NCI-H1417 (cell line): ENCODE measurements at regions not wholly inside any gene's neighbourhood (a gene's known extent, or its start where the extent isn't known, plus 50 kb on each side); places are given as distances from the start of the nearest gene placed in this dataset.

Experiments
- DNase-seq, 3 experiments: peaks; one replicate each; lab custom pipeline; 2025; lab: John Stamatoyannopoulos, UW

DNA sequence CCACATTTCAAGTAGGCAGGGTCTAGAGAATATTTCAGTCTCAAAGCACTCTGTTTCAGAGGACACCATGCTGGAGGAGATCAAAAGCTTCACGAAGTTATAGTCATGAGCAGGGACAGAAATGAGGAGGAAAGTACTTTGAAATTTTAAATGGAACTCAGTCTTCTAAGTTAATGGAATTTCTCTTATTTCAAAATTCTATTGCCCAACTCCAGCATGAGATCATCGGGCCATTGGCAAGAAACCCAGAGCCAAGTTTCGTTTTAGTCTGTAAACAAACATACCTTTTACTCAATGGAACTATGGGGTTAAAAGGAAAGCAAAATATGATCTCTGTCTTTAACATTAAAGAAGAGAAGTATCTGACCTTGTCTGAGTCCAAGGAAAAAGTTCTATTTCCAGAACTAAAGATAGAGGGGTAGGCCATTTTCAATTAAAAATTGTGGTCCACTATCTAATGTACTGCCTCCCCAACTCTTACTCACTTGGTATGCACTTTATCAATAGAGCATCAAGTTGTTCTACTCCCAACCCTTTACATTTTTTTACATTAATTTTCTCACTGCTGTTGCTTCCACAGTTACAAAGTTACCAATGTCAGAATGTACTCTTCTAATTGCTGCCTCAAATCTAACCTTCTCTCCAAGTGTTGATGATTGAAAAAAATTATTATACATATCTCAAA is 235.3 kb upstream of the NRSN1 start:
- no peak for DNase-seq

GRCh38 chr6:23905133-23905815 is 220.7 kb upstream of the NRSN1 start:
- no peak for DNase-seq

DNA sequence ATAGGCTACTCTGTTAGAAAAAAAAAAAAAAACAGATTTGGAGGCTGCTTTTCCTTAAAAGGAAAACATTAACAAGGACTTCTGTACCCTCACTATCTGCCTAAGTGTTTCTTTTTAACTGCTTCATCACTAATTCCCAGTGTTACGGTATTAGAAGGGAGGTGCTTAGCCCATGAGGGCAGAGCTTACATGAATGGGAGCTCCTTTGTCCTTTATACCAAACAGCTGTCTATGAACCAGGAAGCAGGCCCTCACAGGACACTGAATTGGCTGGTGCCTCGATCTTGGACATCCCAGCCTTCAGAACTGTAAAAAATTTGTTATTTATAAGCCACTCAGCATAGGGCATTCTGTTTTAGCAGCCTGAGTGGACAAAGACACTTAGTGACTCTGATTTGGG is 215.6 kb upstream of the NRSN1 start:
- no peak for DNase-seq

DNA sequence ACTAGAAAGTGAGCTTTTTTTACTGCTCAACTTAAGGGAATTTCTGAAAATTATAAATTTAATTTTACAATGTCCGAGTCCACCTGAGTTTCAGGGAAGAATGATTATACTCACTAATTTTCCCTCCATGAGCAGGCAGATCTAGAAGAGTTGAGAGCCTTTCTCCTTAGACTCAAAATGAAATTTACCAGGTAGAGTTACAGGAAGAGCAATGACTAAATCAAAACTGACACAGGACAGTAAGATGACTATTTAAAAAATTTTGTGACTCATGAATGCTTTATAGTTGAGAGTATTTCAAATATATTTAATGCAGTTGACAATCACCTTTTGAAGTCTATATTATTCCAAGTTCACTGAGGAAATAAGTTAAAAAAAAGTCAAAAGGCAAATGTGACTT is 198.1 kb upstream of the NRSN1 start:
- DNase-seq, result no peak

DNA sequence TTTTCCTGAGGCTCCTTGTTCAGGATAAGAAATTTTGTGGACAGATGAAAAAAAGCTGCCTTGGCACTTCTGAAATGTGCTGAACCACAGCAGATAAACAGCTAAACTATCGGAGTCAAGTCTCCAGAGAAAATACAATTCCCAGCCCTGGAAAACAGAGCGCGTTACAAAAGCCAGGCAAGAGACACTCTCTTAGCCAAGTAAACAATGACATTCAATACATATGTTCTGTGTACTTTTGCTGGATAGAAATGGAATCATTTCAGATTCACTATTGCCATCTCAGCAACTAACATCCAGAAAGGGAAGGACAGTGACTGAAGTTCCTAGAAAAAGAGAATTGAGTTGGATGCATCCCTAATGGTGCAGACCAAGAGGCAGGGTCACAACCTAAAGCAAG is 196.8 kb upstream of the NRSN1 start:
- no peak for DNase-seq

- no peak for DNase-seq
Observed at GRCh38 chr6:23940466-23940865, 185.5 kb upstream of the NRSN1 start.

- DNase-seq, result no peak
Observed at GRCh38 chr6:23951691-23952090, 174.3 kb upstream of the NRSN1 start.

DNA sequence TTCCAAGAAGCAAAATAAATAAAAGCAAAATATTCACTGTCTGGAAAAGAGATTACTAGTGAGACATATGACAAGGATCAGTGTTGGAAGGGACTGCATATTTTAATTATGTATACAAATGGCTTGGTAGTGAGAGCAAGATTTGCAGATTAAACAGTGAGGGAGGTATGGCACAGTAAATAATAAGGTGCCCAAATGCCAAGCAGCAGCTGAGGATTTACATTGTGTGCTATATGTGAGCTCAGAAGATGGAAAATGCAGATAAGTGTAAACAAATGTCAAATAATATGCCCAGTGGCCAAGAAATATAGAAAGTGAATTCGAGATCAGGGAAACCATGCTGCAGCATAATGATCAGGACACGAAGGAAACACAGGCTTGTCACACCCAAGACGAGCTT is 173.8 kb upstream of the NRSN1 start:
- no peak for DNase-seq

GRCh38 chr6:23953976-23954375 is 172.0 kb upstream of the NRSN1 start:
- no peak for DNase-seq

- no peak for DNase-seq
Observed at GRCh38 chr6:23957017-23957416, 169.0 kb upstream of the NRSN1 start.

DNA sequence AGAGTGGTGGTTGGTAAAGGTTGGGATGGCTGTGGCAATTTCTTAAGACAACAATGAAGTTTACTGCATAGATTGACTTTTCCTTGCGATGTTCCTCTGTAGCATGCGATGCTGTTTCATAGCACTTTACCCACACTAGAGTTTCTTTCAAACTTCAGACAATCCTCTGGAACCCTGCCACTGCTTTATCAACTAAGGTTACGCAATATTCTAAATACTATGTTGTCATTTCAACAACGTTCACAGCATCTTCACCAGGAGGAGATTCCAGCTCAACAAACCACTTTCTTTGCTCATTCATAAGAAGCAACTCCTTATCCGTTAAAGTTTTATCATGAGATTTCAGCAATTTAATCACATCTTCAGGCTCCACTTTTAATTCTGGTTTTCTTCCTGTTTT is 161.2 kb upstream of the NRSN1 start:
- no peak for DNase-seq

DNA sequence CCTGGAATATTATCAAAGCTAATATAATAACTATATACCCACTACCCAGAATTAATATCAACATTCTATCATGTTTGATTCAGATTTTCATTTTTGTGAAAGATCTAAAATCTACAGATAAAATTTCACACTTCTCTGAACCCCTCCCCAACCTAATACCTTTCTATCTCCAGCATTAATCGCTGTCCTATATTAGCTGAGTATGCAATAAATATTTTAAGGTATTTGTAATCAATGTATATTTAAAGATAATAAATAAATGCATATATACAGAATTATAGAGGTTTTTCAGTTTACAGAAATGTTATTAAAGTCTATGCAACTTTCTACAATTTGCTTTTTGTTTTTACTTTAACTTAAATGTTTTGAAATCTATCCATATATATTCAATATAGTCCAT is 156.7 kb upstream of the NRSN1 start:
- no peak for DNase-seq

- no peak for DNase-seq
Observed at GRCh38 chr6:23977706-23978105, 148.3 kb upstream of the NRSN1 start.

- DNase-seq, result no peak
Observed at GRCh38 chr6:23980965-23981364, 145.1 kb upstream of the NRSN1 start.

DNA sequence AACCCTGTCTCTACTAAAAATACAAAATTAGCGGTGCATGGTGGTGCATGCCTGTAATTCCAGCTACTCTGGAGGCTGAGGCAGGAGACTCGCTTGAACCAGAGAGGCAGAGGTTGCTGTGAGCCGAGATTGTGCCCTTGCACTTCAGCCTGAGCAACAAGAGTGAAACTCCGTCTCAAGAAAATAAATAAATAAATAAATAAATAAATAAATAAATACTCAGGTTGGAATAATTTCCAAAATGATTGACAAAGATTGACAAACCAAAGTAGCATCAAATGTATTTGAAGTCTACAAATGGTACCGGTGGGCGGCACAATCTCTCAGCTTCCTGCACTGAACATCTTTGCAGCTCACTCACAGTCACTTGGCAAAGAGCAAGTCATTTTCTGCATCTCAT is 144.1 kb upstream of the NRSN1 start:
- no peak for DNase-seq

DNA sequence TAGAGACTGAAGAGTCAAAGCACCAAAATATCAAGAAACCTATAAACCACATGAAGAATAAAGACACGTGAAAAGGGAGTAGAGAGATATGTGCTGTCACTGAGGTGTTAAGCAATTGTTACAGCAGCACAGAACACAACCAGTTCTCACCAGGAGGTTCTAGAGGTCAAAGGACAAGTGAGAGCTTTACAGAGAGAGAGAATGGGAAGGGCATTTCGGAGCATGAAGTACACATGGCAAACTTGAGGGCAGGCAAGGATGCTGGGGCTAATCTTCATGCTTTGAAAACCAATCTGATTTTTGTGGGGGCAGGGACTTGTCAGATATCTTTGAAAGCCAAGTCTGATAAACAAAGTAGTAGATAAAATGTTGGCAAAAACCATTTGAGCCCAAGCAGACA is 142.3 kb upstream of the NRSN1 start:
- DNase-seq, result no peak

GRCh38 chr6:23985015-23985414 is 141.0 kb upstream of the NRSN1 start:
- no peak for DNase-seq

- peak in 2 of 3 experiments; percentile 36 to 91 for DNase-seq
Observed at GRCh38 chr6:23989885-23990533, 136.0 kb upstream of the NRSN1 start.

DNA sequence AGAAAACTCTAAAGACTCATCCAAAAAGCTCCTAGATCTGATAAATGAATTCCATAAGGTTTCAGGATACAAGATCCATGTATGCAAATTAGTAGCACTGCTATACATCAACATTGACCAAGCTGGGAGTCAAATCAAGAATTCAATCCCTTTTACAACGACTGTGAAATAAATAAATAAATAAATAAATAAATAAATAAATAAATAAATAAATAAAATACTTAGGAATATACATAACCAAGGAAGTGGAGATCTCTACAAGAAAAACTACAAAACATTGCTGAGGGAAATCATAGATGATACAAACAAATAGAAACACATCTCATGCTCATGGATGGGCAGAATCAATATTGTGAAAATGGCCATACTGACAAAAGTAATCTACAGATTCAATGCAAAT is 132.0 kb upstream of the NRSN1 start:
- DNase-seq, result no peak

GRCh38 chr6:24004062-24004461 is 122.0 kb upstream of the NRSN1 start:
- DNase-seq, result no peak

- DNase-seq, result peak in 1 of 3 experiments; percentile 6
Observed at GRCh38 chr6:24004659-24005058, 121.4 kb upstream of the NRSN1 start.

- peak in 1 of 3 experiments; percentile 57 for DNase-seq
Observed at GRCh38 chr6:24006254-24006653, 119.8 kb upstream of the NRSN1 start.

- DNase-seq, result peak; percentile 82 to 98 (median 82)
Observed at GRCh38 chr6:24009319-24009718, 116.7 kb upstream of the NRSN1 start.
